ENCODE measurements at regions not wholly inside any gene's neighbourhood (a gene's known extent, or its start where the extent isn't known, plus 50 kb on each side); places are given as distances from the start of the nearest gene placed in this dataset.

DNA sequence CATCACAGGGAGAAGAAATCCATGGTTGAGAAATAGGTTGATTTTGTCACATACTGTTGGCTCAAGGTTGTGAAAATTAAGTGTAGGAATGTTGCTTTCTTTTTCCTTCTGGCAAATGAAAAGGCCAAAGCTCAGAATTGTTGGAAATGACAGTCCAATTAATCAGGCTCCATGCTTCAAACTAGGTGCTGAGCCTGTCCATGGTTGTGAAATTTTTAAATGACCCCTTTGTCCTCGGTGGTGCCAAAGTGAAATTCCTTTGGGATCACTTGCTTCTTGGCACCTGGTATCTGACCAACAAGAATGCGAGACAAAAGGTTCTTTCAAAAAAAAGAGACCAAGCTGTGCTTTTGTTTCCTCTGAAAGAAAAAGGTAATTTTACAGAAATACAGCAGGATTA is 451.9 kb downstream of the ETS1 start:
- in situ Hi-C loops (cut with HindIII; ENCODE audit: low sequenced_read_pairs): no loop called here

DNA sequence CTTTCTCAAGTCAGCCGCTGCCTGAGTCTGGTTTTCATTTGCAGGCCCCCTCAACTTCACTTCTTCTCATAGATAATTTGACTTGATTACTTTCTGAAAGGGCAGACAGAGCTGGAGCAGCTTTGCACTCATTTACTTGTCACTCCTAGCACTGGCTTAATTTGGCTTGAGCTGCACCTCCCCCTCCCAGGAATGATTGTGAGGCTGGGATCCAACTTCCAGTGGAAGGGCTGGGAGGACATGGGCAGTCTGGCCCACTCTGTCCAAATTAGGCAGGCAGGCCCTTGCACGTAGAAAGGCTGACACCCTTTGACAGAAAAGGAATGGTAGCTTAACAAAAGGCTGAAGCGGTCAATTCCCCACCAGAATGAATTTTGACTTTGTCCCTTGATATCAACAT is 453.9 kb downstream of the ETS1 start:
- in situ Hi-C loops (cut with HindIII; ENCODE audit: low sequenced_read_pairs): no loop called here

- in situ Hi-C loops (cut with HindIII; ENCODE audit: low sequenced_read_pairs): no loop called here
Measured at GRCh38 chr11:128130052-128130451, 457.3 kb downstream of the ETS1 start.

DNA sequence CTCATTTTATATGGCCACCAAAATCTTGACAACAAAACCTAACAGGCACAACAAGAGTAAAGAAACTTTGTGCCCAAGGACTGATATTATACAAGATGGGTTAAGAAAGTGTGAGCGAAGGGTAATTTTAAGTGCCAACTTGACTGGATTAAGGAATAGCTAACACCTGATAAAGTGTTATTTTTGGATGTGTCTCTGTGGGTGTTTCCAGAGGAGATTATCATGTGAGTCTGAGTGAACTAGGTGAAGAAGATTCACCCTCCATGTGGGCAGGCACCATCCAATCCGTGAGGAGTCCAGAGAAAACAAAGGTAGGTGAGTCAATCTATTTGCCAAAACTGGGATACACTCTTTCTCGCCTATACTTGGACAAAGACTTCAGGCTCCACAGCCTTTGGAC is 461.6 kb downstream of the ETS1 start:
- in situ Hi-C loops (cut with HindIII; ENCODE audit: low sequenced_read_pairs): no loop called here

DNA sequence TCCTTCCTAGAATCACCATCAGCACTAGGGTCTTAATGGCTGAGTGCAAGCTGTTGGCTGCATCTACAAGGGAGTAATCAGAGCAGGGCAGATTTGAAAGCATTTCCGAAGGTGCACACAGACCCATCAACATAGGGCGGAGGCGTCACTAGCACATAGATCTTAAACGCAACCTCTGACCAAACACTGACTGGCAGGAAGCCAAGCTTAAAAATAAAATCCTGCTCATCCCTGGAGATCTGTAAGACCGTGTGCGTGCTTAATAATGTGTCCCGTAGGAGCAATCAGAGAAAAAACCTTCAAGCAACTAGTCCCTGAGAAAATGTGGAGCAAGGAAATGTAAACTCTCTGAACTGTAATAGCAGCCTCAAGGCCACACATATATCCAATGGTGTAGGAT is 470.5 kb downstream of the ETS1 start:
- in situ Hi-C loops (cut with HindIII; ENCODE audit: low sequenced_read_pairs): no loop called here

DNA sequence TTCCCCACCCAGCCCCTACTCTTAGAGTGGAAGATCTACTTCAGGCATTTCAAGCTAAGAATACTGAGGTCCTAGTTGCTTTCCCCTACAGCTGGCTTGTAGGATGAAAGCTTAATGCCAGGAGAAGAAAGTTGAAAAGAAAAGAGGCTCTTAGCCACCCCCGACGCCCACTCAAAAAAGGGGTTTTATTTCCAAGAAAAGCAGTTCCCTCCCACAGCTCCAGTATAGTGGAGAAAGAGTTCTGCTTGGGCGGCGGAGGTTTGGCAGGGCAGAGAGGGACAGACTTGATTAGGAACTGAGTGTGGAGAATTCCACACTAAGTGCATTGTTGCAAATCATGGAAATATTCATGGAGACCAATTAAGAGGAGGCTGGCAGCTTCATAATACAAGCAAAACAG is 470.9 kb downstream of the ETS1 start:
- in situ Hi-C loops (cut with HindIII; ENCODE audit: low sequenced_read_pairs): no loop called here

DNA sequence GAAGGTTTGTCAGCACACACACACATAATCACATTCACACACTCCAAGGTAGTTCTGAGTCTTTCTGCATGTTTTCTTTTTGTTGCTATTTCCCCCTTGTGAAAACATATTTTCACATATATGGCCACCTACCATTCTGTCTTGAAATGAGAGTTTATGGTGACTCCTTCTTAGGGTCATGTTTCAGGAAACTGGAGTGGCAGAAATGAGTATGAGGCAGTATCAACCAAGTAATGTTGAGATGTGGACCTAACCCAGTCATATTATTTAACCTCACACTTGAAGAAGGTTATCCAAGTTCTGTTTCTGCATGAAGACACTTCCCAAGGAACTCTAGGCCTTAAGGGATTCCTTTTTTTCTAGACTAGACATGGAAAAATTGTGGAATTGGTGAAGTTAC is 481.4 kb downstream of the ETS1 start:
- in situ Hi-C loops (cut with HindIII; ENCODE audit: low sequenced_read_pairs): no loop called here

GRCh38 chr11:128105511-128105910 is 481.8 kb downstream of the ETS1 start:
- in situ Hi-C loops (cut with HindIII; ENCODE audit: low sequenced_read_pairs): no loop called here

GRCh38 chr11:128103278-128103873 is 484.0 kb downstream of the ETS1 start:
- in situ Hi-C loops (cut with HindIII; ENCODE audit: low sequenced_read_pairs): no loop called here

DNA sequence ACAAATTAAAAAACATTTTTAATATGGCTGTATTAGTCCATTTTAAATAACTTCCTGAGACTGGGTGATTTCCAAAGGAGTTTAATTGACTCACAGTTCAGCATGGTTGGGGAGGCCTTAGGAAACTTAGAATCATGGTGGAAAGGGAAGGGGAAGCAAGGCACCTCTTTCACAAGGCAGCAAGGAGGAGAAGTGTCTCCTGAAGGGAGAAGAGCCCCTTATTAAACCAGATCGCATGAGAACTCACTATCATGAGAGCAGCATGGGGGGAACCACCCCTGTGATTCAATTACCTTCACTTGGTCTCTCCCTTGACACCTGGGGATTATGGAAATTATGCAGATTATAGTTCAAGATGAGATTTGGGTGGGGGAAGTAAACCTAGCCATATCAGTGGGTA is 488.6 kb downstream of the ETS1 start:
- in situ Hi-C loops (cut with HindIII; ENCODE audit: low sequenced_read_pairs): no loop called here

DNA sequence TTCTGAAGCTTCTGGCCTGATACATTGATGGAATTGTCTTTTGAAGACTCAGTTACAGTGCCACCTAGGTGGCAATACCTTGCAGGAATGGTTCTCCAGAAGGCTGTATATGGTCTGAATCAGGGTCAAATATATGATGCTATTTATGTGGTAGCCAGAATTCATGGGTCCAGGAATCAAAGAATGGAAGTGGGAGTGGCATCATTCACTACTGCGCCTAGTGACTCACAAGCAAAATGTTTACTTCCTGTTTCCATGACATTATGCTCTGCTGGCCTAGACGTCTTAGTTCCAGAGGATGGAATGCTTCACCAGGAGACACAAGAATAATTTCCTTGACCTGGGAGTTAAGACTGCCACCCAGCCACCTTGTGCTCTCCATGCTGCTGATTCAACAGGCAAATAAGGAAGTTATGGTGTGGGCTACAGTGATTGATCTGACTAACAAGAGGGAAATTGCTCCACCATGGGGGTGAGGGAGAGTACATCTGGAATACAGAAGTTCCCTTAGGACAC is 491.8 kb downstream of the ETS1 start:
- in situ Hi-C loops (cut with HindIII; ENCODE audit: low sequenced_read_pairs): no loop called here

DNA sequence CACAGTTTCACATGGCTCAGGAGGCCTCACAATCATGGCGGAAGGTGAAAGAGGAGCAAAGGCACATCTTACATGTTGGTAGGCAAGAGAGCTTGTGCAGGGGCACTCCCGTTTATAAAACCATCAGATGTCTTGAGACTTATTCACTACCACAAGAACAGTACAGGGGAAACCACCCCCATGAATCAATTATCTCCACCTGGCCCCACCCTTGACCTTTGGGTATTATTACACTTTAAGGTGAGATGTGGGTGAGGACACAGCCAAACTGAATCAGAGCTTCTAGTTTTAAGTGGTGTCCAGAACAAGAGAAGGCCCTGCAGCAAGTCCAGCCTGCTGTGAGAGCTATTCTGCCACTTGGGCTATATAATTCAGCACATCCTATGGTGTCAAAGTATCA is 493.7 kb downstream of the ETS1 start:
- in situ Hi-C loops (cut with HindIII; ENCODE audit: low sequenced_read_pairs): no loop called here

DNA sequence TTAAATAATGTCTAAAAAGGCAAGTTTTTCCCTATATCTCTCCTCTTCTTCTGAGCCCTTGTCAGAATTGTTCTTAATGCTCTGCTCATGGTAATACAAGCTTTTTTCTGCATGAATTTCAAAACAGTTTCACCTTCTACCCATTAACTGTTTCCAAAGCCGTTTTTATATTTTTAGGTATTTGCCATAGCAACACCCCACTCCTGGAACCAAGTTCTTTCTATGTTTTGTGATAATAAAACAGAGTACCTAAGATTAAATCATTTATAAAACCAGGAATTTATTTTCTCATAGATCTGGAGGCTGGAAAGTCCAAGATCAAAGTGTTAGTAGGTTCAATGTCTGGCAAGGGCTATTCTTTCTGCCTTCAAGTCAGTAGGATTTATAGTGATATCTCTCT is 497.4 kb downstream of the ETS1 start:
- in situ Hi-C loops (cut with HindIII; ENCODE audit: low sequenced_read_pairs): no loop called here

GRCh38 chr11:128086794-128087193 is 500.6 kb downstream of the ETS1 start:
- in situ Hi-C loops (cut with HindIII; ENCODE audit: low sequenced_read_pairs): no loop called here

DNA sequence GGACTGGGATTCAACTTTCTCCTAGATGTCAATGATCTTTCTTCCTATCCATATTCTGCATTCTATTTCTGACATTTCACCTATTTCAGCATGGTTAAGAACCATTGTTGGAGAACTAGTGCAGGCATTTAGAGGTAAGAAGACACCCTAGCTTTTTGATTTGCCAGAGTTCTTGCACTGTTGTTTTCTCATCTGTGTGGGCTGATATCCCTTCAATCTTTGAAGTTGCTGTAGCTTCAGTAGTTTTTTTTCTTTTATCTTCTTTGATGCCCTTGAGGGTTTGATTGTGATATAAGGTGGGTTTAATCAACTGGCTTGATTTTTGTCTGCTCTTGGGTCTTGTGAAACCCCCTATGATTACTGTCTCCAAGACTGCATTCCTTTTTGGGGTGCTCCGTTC is 502.1 kb downstream of the ETS1 start:
- in situ Hi-C loops (cut with HindIII; ENCODE audit: low sequenced_read_pairs): no loop called here

DNA sequence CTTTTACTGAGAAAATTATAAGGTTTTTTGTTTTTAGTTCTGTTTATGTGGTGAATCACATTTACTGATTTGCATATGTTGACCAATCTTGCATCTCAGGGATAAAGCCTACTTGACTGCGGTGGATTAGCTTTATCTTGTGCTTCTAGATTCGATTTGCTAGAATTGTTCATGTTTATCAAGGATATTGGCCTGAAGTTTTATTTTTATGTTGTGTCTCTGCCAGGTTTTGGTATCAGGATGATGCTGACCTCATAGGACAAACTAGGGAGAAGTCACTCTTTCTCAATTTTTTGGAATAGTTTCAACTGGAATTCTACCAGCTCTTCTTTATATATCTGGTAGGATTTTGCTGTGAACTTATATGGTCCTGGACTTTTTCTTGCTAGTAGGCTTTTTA is 504.8 kb downstream of the ETS1 start:
- in situ Hi-C loops (cut with HindIII; ENCODE audit: low sequenced_read_pairs): no loop called here

DNA sequence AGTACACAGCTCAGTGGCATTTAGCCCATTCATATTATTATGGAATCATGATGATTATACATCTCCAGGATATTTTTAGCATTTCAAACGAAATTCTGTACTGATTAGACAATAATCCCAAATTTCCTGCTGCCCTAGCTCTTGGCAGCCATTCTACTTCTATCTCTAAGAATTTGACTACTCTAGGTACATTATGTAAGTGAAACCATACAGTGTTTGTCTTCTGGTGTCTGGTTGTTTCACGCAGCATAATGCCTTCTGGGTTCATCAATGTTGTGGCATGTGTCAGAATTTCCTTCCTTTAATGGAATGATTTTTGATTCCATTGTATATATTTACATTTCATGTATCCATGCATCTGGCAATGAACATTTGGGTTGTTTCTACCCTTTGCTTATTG is 517.7 kb downstream of the ETS1 start:
- in situ Hi-C loops (cut with HindIII; ENCODE audit: low sequenced_read_pairs): no loop called here

DNA sequence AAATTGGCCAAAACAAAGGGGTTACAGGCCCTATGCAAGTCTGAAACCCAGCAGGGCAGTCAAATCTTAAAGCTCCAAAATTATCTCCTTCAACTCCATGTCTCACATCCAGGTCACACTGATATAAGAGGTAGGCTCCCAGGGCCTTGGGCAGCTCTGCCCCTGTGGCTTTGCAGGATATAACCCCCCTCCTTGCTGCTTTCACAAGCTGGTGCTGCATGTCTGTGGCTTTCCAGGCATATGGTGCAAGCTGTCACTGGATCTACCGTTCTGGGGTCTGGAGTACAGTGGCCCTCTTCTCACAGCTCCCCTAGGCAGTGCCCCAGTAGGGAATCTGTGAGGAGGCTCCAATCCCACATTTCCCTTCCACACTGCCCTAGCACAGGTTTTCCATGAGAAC is 519.6 kb downstream of the ETS1 start:
- in situ Hi-C loops (cut with HindIII; ENCODE audit: low sequenced_read_pairs): no loop called here

GRCh38 chr11:128066399-128066798 is 521.0 kb downstream of the ETS1 start:
- in situ Hi-C loops (cut with HindIII; ENCODE audit: low sequenced_read_pairs): no loop called here

DNA sequence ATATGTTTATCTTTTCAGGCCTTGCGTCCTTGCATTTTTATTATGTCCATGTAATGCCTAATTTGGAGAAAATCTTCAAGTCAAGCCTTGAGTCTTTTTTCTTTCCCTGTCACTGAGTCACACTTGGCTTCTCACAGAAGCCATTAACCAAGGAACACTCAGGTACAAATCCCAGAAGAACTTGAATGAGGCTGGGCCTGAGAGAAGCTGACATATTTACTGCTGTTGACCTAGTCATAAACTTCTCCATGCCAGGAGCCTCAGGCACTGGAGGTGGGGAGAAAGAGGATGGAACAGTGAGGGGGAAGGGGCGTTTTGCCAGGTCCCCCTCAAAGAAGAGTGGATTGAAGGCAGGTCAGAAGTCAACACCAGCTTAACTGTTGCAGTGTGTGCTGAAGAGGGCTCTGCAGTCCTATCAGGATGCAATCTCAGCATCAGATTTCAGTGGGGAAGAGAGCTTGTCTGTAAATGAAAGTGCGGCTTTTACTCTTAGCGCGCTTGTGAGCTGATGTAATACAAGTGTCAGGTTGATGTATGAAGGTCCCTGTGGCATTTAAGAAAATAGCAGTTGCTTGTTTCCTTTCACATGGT is 526.0 kb downstream of the ETS1 start:
- in situ Hi-C loops (cut with HindIII; ENCODE audit: low sequenced_read_pairs): no loop called here

DNA sequence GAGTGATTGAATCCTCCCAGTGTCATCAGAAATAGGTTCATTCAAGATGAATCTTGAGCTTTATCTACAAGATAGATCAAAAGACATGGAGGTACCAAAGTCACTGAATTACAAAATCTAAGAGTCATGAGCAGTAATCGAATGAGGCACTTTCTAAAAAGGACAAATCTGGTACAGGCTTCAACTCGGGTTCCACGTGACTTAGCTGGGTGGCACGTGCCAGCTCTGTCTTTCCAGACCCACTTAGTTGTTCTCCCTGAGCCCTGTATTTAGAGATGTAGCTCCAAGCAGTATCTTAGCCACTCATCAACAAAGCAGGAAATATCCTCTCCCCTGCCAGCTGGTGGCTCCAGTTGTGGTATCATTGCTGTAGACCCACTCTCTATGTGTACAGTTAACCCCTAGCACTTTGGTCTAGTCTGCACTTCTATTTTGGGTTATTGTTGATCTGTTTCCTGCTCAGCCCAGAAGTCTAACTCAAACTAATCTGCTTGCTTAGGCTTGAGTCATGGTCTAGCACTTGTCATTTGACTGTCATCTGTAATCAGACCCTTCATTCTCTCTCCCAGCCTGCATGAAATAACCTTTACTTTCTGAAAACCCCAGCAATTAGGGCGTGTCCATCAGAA is 528.7 kb downstream of the ETS1 start:
- in situ Hi-C loops (cut with HindIII; ENCODE audit: low sequenced_read_pairs): no loop called here

DNA sequence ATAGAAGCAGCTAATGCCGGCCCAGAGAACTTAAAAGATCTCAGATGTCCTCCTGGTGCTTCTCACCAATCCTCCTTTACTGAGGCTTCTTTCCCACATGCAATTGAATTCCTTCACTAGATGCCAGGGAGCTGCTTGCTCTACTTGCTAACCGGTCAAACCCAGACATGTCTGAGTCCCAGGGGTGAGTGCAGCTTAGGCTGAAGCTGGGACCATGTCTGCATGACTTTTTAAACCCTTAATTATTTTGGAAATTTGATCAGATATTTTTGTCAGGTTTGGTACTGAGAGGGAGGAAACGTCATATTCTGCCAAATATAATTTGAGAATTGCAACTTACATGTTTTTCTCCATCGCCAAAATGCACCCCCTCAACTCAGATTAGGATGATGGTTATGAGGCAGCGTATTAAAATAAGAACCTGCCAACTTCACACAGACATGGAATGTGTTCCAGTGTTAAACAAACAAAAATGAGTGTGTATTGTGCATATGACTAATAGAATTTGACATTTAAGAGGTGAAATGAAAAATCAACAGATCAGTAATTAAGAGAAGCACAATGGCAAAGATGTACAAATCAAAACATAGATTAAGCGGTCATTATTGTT is 529.5 kb downstream of the ETS1 start:
- in situ Hi-C loops (cut with HindIII; ENCODE audit: low sequenced_read_pairs): no loop called here

All from DLD1 (cell line).